Mesenchymal stem cell (in vitro differentiated cells and primary cell): ENCODE measurements at regions not wholly inside any gene's neighbourhood (a gene's known extent, or its start where the extent isn't known, plus 50 kb on each side); places are given as distances from the start of the nearest gene placed in this dataset.

Experiments used
- DNase-seq: peaks from one replicate; pipeline ENCODE4 v3.0.0-alpha.2; 2013
- H2AFZ ChIP-seq: one replicate; pipeline ENCODE4 v1.6.1; 2013; ENCODE audit warnings: low read depth, mild to moderate bottlenecking, control low read depth, inconsistent platforms, low read length, moderate library complexity
- H2AK5ac ChIP-seq: 2 replicates; pipeline ENCODE4 v1.6.1; 2013; ENCODE audit warnings: low read length, moderate library complexity, mild to moderate bottlenecking, inconsistent platforms; ENCODE audit not compliant: severe bottlenecking
- H2BK120ac ChIP-seq: one replicate; pipeline ENCODE4 v1.6.1; 2013; ENCODE audit warnings: low read depth, mild to moderate bottlenecking, inconsistent platforms, low read length, moderate library complexity
- H2BK12ac ChIP-seq, 2 experiments: one replicate each; pipeline ENCODE4 v1.6.1; 2013; ENCODE audit warnings: inconsistent platforms in 2 of 2, low read length in 2 of 2, mild to moderate bottlenecking in 2 of 2, moderate library complexity in 2 of 2, control low read depth in 1 of 2
- H2BK15ac ChIP-seq: one replicate; pipeline ENCODE4 v1.6.1; 2013; ENCODE audit warnings: mild to moderate bottlenecking, low read depth, inconsistent platforms; ENCODE audit not compliant: poor library complexity, severe bottlenecking
- H2BK5ac ChIP-seq: 2 replicates; pipeline ENCODE4 v1.6.1; 2013; ENCODE audit warnings: low read depth, mild to moderate bottlenecking, low read length, control low read depth, inconsistent platforms; ENCODE audit not compliant: poor library complexity, severe bottlenecking
- H3K14ac ChIP-seq, 2 experiments: one replicate each; pipeline ENCODE4 v1.6.1; 2013; ENCODE audit warnings: inconsistent platforms in 2 of 2, low read length in 2 of 2, control low read depth in 1 of 2, mild to moderate bottlenecking in 1 of 2, moderate library complexity in 1 of 2
- H3K18ac ChIP-seq, 2 experiments: one replicate each; pipeline ENCODE4 v1.6.1; 2013; ENCODE audit warnings: inconsistent platforms in 2 of 2, low read length in 2 of 2, control low read depth in 1 of 2, low read depth in 1 of 2, mild to moderate bottlenecking in 1 of 2
- H3K23ac ChIP-seq, 2 experiments: one replicate each; pipeline ENCODE4 v1.6.1; 2013; ENCODE audit warnings: inconsistent platforms in 2 of 2, low read length in 2 of 2, mild to moderate bottlenecking in 2 of 2, moderate library complexity in 2 of 2, control low read depth in 1 of 2
- H3K27ac ChIP-seq: 2 replicates; pipeline ENCODE4 v1.5.1; 2013; ENCODE audit warnings: mild to moderate bottlenecking, moderate library complexity, low read length, control low read depth, inconsistent platforms; ENCODE audit not compliant: poor library complexity, severe bottlenecking
- H3K27me3 ChIP-seq, 2 experiments: 2 replicates each; pipeline versions ENCODE4 v1.6.1 to v1.7.0; 2013; ENCODE audit warnings: low read length in 2 of 2, mild to moderate bottlenecking in 2 of 2, moderate library complexity in 2 of 2, control low read depth in 1 of 2, inconsistent platforms in 1 of 2; ENCODE audit not compliant: control insufficient read depth in 1 of 2, insufficient read depth in 1 of 2
- H3K36me3 ChIP-seq, 2 experiments: 2 replicates each; pipeline versions ENCODE4 v1.6.1 to v1.7.0; 2013; ENCODE audit warnings: low read length in 2 of 2, control low read depth in 1 of 2, inconsistent platforms in 1 of 2, low read depth in 1 of 2, mild to moderate bottlenecking in 1 of 2; ENCODE audit not compliant: insufficient read depth in 2 of 2, control insufficient read depth in 1 of 2
- H3K4ac ChIP-seq, 2 experiments: one replicate each; pipeline ENCODE4 v1.6.1; 2013; ENCODE audit warnings: inconsistent platforms in 2 of 2, low read length in 2 of 2, mild to moderate bottlenecking in 2 of 2, moderate library complexity in 2 of 2, control low read depth in 1 of 2, low read depth in 1 of 2
- H3K4me1 ChIP-seq: 2 replicates; pipeline ENCODE4 v1.6.1; 2013; ENCODE audit warnings: low read depth, low read length, control low read depth; ENCODE audit not compliant: control insufficient read depth, insufficient read depth
- H3K4me2 ChIP-seq: 2 replicates; pipeline ENCODE4 v1.6.1; 2013; ENCODE audit warnings: low read length, mild to moderate bottlenecking, inconsistent platforms; ENCODE audit not compliant: poor library complexity, severe bottlenecking
- H3K4me3 ChIP-seq, 2 experiments: 2 replicates each; pipeline versions ENCODE4 v1.5.1 to v1.7.0; 2013; ENCODE audit warnings: low read length in 2 of 2, mild to moderate bottlenecking in 2 of 2, control low read depth in 1 of 2, low read depth in 1 of 2; ENCODE audit not compliant: insufficient read depth in 1 of 2
- H3K79me1 ChIP-seq: replicated peaks from 2 replicates; pipeline ENCODE4 v1.6.1; 2013; ENCODE audit warnings: mild to moderate bottlenecking, control low read depth, low read length, inconsistent platforms; ENCODE audit not compliant: poor library complexity, severe bottlenecking
- H3K9ac ChIP-seq: 2 replicates; pipeline ENCODE4 v1.7.0; 2013; ENCODE audit warnings: mild to moderate bottlenecking, low read length, moderate library complexity
- H3K9me3 ChIP-seq: 2 replicates; pipeline ENCODE4 v1.7.0; 2013; ENCODE audit warnings: mild to moderate bottlenecking, low read length; ENCODE audit not compliant: control insufficient read depth
- H4K8ac ChIP-seq: one replicate; pipeline ENCODE4 v1.6.1; 2013; ENCODE audit warnings: inconsistent platforms, mild to moderate bottlenecking, low read length, moderate library complexity
- H4K91ac ChIP-seq: one replicate; pipeline ENCODE4 v1.6.1; 2013; ENCODE audit warnings: mild to moderate bottlenecking, low read length, inconsistent platforms
- WGBS: methylation state at CpG from one replicate; pipeline ENCODE4 v1.1.7; 2013; ENCODE audit warnings: mixed read lengths; 5-methylcytosine and 5-hydroxymethylcytosine counted together

- no peak overlapping the region for H3K9ac ChIP-seq
- no peak overlapping the region for H2AFZ ChIP-seq
- 4% methylated on average over 17 of the region's 22 CpGs for WGBS
- H4K8ac ChIP-seq, result peak overlapping the region; percentile 45
- H4K91ac ChIP-seq, result no peak overlapping the region
- H2BK5ac ChIP-seq, result peak overlapping the region; percentile 71
- H3K36me3 ChIP-seq, result no peaks in the 10 kb centered on the region
- H3K4me2 ChIP-seq, result peak overlapping the region; percentile 24
- H3K79me1 ChIP-seq, result no peaks in the 10 kb centered on the region
- H2AK5ac ChIP-seq, result no peak overlapping the region
- peak overlapping the region; percentile 69 to 72 for H2BK12ac ChIP-seq
- H3K23ac ChIP-seq, result no peak overlapping the region
- H3K4ac ChIP-seq, result peak overlapping the region in 1 of 2 experiments; percentile 55
- no peak overlapping the region for H3K4me3 ChIP-seq
- DNase-seq, result peak; percentile 99
- peak overlapping the region; percentile 48 to 82 for H3K18ac ChIP-seq
- H3K9me3 ChIP-seq, result peaks cover 12% of the 10 kb centered on the region
- peaks cover 11 to 13% of the 10 kb centered on the region in 2 experiments for H3K27me3 ChIP-seq
- no peak overlapping the region for H3K14ac ChIP-seq
- H3K4me1 ChIP-seq, result peaks cover 10% of the 10 kb centered on the region
- no peak overlapping the region for H2BK15ac ChIP-seq
- peak overlapping the region; percentile 89 for H3K27ac ChIP-seq
- peak overlapping the region; percentile 51 for H2BK120ac ChIP-seq
Observed at GRCh38 chr1:234772345-234773147, 162.6 kb upstream of the IRF2BP2 start.

- Histone ChIP-seq H3K27ac (peak overlapping the region; percentile 89), H3K14ac (no peak overlapping the region), H3K9me3 (peaks cover 12% of the 10 kb centered on the region), H4K91ac (no peak overlapping the region), H3K4me3 (no peak overlapping the region), H4K8ac (peak overlapping the region; percentile 46), H3K9ac (no peak overlapping the region), H3K4me2 (no peak overlapping the region), H3K4ac (peak overlapping the region; percentile 63 to 71), H3K18ac (peak overlapping the region; percentile 35 to 77), H2BK5ac (peak overlapping the region; percentile 73), H2BK12ac (peak overlapping the region; percentile 69 to 90), H2AK5ac (peak overlapping the region; percentile 35), H3K79me1 (no peaks in the 10 kb centered on the region), H2AFZ (no peak overlapping the region), H2BK15ac (no peak overlapping the region), H3K27me3 (peaks cover 4 to 6% of the 10 kb centered on the region in 2 experiments), H3K23ac (no peak overlapping the region), H2BK120ac (peak overlapping the region; percentile 90), H3K4me1 (peaks cover 10% of the 10 kb centered on the region), H3K36me3 (no peaks in the 10 kb centered on the region)
- no peak for DNase-seq
- 21% methylated on average over 8 of the region's 10 CpGs for WGBS
Observed at GRCh38 chr1:234771642-234772344, 161.8 kb upstream of the IRF2BP2 start.

GRCh38 chr1:234770924-234771540, 161.1 kb upstream of the IRF2BP2 start:
- Histone ChIP-seq H4K8ac (no peak overlapping the region), H2BK5ac (no peak overlapping the region), H2BK15ac (peak overlapping the region; percentile 54), H2BK12ac (peak overlapping the region; percentile 49 to 59), H3K23ac (no peak overlapping the region), H3K4ac (peak overlapping the region in 1 of 2 experiments; percentile 37), H3K18ac (no peak overlapping the region), H3K27me3 (no peaks in the 10 kb centered on the region), H3K4me3 (no peak overlapping the region), H2AFZ (no peak overlapping the region), H2AK5ac (peak overlapping the region; percentile 71), H3K4me1 (peaks cover 10% of the 10 kb centered on the region), H3K36me3 (no peaks in the 10 kb centered on the region), H4K91ac (no peak overlapping the region), H3K9ac (no peak overlapping the region), H3K27ac (no peak overlapping the region), H3K4me2 (no peak overlapping the region), H3K9me3 (peaks cover 9% of the 10 kb centered on the region), H3K14ac (no peak overlapping the region), H2BK120ac (peak overlapping the region; percentile 90), H3K79me1 (no peaks in the 10 kb centered on the region)
- no peak for DNase-seq
- over 99% methylated on average over 6 of the region's 9 CpGs for WGBS
